EL (cell line): ENCODE measurements at regions not wholly inside any gene's neighbourhood (a gene's known extent, or its start where the extent isn't known, plus 50 kb on each side); places are given as distances from the start of the nearest gene placed in this dataset.

Experiments used
- DNase-seq: peaks from one replicate; pipeline ENCODE4 v3.0.0-alpha.2; 2016

DNA sequence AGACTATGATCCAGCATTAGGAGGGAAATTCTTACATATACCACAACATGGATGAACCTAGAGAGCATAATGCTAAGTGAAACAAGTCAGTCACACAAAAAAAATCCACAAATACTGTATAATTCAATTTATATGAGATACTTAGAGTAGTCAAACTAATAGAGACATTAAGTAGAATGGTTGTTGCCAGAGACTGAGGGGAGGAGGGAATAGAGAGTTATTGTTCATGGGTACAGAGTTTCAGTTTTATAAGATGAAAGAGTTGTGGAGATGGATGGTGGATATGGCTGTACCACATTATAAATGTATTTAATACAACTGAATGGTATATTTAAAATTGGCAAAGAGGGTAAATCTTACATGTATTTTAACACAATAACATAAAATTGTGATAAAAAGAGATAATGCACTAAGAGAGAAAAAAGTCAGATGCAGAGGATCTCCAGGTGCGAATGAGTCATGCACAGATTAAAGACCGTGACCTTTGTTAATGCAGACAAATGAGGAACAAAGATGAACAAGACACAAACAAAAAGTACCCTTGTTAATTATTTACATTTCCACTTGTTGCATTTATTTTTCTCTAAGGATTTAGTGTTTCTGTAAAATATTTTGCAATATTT lies 541.7 kb upstream of the MEX3C start:
- DNase-seq = no peak

DNA sequence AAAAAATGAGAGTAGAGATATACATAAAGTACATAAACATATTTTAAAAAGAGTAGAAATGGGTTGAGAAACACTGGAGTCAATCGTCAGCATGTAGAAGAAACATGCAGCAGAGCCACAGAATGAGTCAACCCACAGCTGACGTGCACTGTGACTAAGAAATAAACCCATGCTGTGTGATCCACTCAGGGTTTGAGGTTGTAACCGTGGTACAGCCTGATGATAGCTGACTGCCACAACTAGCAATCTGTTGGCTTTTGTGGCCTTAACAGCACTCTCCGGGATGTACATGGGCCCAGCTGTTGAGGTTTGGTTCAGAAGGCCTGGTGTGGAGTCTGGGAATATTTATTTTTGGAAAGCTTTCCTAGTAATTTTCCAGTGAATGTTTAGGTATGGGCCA lies 554.4 kb upstream of the MEX3C start:
- DNase-seq = no peak

DNA sequence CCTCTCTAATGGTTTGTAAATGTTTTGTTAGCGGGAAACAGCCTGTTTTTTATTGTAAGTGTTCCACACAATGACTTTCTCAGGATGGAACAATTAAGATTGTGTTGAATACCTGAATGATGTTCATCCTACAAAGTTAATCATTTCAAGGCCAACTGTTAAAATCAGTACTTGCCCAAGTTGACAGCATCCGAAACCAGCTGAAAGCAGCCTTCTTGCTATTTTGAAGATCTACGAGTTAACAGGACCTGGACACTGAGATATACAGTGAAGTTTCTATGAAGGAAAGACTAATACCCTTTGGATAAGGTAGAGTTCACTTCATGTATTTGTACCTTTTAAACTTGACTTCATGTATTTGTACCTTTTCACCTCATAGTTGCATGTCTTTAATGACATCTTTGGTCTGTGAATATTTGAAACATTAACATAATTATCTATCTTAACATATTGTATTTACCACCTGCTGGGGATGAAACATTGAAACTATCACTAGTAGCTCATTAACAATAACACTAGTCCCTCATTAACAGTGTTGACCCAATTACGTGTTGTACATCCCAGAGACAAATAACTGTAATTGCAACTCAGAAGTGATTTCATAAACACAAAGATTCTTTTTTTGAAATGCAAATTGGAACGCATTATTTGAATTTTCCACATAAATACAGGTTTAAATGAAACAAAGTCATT lies 556.0 kb upstream of the MEX3C start:
- DNase-seq = no peak

DNA sequence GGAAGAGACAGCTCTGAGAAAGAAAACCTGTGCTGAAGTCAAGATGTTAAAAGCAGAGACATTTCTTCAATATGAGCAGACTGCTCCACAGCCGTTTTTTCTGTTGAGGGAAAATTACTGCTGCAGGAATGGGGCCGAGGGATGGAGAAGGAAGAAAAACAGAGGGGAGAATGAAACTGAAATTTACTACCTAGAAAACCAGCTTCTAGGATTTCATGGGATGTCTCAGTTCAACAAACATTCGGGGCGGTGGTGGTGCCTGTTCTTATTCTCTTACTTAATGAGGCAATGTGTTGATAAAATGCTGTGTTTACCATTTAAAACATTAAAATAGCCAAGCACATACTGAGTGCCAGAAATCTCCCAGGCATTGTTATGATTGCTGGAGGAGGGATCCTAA lies 557.1 kb upstream of the MEX3C start:
- DNase-seq = no peak

DNA sequence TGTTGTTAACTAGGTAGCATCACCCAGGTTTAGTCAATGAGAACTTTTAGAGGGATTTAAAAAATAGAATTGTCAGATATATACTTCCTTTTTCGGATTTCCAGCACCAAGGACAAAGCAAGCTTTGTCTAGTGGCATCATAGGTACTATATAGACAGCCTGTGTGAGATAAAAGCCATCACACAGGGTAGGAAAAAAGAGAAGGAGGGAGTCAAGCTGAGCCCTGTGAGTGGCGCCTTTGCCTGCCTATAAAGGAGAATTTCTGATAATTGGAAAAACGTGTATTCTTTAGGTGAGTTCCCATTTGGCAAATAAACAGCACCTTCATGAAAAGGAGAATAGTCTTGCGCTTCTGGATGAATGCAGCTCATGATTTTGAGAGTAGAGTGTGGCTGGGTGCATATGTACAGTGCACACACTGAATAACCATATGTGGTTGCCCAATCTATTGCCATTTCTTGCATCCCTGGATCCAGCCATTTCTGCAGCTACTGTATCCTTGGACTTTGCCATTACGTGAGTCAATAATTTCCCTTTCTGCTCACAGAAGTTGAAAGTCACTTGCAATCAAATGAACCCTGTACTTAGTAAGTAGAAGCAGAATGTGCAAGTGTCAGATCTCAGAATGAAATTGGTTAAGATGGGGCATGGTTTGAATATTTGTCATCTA lies 559.9 kb upstream of the MEX3C start:
- no peak for DNase-seq

DNA sequence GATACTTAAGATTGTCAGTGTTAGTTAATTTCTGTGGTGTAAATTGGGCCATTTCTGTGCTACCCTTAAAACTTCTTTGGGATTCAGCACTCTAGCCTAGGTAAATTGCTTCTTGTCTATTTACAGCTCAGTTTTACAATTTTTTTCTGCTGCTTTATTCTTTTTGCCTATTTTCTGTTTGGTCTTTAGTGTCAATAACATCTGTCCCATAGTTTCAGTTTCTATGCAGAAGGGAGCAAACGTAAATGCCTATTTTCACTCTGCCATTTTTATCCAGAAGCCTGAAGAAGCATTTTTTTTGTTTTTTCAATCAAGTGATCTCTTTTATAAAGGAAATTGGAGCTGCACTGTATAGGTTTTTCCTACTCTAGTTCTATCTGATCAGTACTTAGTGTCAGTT lies 564.9 kb upstream of the MEX3C start:
- DNase-seq = no peak

DNA sequence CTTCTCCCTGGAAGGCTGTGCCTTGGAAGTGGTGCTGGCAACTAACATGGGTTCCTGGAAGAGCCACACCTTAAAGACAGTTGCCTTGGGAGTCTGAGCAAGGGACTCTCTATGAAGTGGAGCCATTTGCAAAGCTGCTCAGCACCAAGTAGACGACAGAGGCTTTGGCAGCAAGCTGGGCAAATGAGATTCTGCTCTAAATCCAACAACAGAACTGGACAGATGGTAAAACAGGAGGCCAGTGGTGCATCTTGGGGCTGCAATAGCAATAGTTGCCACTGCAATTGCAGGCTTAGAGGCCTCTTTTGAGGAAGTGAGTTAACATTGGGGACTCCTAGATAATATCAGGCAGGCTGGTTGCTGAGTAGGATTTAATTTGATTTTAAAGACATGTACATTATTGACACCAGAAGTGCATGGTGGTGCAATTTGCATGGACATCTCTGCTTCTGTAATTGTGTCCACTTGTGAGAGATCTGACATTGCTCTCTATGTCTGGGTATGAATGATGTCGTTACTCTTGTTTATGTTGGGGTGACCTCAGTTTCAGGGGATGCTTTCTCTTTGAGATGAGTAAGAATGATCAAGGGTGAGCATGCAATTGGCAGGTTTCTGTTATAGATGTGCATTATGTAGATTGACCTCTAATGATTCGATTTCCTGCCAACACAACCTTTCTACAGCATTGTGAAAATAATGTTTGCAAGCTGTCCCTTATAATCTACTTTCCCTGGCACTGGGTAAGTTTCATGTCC lies 568.3 kb upstream of the MEX3C start:
- no peak for DNase-seq

DNA sequence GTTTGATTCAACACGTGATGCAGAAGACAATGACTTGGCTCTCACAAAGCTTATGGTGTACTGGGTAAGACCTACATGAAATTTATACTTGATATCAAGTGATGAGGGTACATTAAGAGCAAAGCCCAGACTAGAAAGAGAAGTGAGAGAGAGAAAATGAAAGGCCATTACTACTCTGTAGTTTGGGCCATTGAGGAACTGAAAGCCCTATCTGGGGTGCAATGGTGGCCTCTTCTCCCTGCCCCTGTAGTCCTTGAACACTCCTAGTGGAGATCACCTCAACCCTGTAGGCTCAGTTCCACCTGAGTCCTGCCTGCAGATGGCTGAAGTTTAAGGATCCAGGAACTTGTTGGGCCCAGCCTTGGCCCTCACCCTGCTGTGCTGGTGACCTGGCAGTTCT lies 569.8 kb upstream of the MEX3C start:
- no peak for DNase-seq

DNA sequence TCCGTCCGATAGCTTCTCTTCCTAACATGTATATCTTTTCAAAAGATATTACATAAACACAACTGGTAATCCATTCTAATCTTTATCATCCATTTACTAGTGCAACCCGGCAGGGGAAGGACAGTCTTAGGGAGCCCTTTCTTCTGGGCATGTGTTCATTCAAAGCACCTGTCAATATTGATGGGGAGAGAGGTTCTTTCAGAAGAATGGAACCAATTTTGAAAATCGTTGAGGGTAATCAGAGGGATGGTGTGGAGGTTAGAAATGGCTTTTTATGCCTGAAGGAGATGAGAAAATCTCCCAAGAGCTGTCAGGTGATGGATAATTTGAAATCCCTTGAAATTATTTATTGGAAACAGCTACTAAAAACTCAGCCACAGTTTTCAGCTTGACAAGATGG lies 561.9 kb upstream of the DCC start:
- no peak for DNase-seq

DNA sequence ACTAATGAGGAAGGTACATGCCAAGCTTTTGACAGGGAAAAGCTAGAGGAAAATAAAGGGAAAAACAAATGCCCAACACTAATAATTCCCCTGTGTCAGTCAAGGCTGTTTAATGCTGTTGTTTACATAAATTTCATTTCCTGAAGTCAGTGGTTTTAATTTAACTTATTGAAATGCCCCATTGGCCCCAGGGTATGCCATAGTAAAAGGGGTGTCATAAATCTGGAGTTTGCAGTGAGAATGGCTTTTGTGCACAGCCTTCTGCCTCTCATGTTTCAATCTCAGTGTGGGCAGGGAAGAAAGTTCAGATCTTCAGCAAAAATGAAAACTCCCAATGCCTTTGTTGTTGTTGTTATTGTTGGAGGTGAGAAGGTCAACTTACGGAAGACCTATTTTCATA lies 550.1 kb upstream of the DCC start:
- no peak for DNase-seq

DNA sequence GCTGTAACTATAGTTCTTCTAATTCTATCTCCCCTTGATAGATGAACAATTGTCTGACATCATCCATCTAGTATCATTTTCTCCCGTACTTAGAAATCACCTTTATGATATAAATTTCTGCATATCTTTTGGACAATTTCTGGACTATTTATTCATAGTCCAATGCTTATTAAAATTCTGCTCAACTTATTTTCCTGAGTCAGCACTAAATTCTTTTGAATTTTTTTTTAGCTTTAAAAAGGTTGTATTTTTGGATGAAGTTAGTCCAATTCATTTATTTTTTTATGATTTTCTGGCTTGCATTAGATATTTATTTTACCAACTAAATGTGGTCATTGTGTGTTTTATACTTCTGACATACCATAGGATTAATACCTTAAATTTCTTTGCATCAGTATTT lies 538.5 kb upstream of the DCC start:
- no peak for DNase-seq

DNA sequence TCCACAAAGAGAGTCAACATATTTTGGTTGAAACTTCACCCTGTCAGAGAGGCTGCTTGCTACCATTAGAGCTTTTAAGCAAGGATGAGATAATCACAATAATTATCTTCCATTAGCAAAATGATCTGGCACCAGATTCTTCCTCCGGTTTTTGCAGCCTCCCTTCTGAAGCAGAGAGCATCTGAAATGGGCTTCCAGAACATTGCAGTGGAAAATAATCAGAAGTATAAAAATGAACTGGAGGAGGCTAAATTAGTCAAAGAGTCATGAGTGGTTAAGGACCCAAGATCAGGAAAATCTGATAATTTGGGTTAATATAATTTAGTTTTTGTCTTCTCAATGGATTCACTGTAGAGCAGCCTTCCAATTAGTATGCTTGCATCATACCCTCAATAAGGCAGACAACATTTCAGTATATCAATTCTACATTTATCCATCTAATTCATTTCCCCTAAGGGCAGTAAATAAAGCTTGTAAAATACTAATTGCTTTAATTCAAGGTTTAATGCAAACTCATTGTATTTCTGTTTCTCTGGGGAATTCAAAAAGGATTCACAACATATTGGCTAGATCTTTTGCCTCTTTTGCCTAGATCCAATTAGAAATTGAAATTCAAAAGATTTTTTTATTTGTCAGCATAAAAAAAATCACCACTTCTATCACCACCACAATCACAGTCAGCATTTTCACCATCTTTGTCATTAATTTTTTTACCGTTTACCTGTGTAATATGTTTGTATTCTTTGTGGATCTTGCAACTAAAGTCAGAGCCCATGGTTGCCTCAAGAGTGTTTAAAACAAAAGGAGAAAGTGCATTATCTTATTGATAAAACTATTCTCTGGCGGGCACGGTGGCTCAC lies 537.2 kb upstream of the DCC start:
- no peak for DNase-seq

DNA sequence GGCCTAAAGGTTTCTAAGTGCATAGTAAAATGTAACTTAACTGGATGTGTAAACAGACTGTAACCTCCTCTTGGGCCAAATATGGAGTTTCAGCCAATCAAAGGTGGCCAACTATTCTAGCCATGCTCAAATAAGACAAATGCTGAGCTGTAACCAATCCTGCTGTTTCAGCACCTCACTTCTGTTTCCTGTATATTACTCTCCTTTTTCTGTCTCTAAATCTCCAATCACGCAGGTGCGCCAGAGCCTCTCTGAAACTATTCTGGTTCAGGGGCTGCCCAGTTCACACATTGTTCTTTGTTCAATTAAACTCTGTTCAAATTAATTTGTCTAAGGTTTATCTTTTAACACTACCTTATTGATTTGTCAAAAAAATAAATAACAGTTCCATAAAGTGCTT lies 532.7 kb upstream of the DCC start:
- DNase-seq = no peak

DNA sequence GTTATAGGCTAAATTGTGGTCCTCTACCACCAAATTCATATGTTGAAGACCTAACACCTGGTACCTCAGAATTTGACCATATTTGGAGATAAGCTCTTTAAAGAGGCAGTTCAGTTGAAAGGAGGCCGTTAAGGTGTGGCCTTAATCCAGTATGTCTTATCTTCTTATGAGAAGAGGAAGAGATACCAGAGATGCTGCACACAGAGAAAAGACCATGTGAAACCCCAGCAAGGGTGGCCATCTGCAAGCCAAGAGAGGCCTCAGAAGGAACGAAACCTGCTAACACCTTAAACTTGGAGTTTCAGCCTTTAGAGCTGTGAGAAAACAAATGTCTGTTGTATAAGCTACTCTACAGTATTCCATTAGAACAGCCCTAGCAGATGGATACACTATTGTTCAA lies 528.1 kb upstream of the DCC start:
- no peak for DNase-seq

DNA sequence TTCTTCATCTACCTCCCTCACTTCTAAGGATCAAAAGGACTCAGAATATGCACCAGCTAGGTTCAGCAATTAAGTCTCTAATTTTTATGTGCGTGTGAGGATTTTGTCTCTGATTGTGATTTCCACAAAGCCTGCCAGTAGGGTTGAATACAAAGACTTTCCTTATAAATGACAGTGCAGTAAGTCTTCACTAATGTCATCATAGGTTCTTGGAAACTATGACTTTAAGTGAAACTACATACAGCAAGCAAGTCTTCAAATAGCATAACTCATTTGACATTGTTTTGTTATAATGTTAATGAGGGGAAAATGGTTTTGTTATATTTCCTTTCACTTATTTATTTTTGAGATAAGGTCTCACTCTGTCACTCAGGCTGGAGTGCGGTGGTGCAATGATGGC lies 526.3 kb upstream of the DCC start:
- DNase-seq = no peak

DNA sequence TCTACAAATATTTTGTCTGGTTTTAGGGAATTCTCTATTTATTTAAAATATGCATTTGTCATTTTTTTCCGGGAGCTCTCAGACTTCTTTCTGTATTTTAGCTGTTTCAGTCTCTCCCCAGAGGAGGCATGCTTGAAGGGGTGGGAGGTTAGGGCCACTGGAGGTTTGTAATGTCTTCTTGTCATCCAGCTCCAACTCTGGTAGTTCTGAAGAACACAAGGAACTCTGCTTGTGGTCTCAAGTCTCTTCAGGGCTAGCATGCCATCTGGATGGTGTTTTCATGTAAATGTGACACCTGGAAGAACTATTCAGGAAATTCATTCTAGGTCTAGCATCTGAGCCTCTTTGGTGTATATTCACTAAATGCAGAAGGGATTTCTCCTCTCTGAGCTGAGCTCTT lies 518.4 kb upstream of the DCC start:
- DNase-seq = no peak

DNA sequence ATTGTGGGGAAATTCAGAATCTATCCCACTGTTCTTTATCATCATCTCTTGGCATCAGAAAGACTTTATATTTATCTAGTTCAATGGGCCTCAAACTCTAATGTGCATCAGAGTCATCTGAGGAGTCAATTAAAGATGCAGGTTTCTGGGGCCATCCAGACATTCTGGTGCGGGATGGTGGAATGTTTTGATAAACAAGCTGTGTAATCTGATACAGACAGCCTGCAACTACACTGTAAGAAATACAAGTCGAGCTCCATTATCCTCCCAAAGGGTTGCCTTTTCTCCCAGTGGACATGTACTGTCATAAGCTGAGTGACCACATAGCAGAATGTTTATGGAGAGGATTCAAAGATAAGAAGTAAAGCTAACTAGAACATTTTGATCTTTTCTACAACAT lies 515.3 kb upstream of the DCC start:
- no peak for DNase-seq

DNA sequence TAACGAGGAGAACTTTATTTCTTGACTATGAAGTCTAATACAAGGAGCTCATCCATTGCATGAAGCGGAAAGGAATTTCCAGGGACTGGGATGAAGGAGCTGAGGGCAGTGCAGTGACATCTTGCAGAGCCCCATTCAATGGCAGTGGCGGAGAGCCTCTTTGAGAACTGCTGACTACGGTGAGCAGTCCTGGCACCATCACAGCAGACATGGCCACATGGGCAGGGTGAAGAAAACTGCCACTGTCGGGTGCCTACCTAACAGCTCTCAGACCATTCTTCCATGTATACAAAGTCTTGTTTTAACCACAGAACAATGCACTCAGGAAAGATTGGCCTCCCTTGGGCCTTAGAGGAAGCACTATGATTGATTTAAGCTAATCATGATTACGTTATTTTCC lies 506.1 kb upstream of the DCC start:
- no peak for DNase-seq

DNA sequence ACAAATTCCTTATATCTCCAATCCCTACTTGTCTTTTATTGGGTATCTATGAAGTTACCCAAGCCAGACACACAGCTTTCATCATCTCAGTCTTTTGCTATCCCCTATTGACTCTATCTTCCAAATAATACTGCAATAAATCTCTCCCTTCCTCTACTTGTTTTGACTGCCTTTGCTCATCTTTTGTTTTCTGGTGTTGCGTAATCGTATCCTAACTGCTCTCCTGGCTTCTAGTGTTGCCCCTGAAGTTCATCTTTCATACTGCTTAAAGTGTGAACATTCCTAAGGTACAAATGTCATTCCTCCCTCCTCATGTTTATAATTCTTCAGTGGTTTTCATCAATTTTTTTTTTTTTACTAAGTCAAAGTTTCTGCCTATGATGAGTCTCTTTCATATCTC lies 491.3 kb upstream of the DCC start:
- DNase-seq = no peak

DNA sequence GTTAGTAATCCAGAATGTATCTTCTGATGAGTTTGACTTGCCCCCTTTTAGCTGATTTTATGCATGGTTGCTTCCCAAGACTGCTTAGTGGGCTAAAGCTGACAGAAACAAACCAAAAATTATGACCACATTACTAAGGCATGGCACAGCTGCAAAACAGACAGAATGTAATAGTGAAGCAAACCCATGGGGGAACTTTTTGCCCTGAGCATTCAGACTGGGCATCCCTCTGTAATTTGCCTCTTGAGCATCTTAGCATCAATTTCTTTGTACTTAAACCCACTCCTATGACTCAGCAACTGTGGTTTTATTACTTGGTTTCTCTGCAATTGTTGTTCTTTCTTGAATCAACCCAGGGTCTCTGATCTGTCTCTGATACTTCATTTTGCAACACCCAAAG lies 487.3 kb upstream of the DCC start:
- DNase-seq = no peak

DNA sequence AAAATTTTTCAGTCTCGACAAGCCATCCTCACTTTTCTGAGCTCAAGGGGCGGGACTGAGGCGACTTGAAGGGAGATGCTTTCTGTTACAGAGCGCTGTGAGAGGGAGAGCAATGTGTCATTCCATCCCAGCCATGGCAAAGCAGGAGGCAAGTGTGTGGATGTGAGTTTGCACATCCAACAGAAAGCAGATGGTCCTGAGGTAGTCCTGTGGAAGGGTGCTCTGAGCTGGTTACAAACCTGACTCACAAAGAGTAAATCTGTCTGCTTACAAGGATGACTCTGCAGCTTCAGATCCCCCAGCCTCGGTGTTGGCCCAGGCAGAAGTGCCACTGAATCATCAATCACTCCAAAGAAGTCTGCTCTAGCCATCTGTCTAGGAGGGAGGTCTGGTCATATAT lies 482.0 kb upstream of the DCC start:
- DNase-seq = no peak

DNA sequence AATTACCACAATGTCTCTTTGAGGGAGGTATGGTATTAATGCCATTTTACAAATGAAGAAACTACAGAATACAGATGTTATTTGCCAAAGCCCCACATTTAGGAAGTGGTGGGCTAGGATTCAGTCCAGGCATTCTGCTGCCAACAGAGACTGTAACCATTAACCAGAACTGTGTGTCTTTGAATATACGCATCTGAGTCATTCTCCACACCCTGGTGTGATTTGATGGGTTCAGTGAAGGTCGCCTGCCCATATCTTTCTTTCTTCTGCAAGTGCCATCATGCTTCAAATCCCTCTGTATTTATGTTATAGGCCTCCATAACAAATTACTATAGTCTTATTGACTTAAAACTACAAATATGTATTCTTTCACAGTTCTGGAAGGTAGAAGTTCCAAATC lies 479.0 kb upstream of the DCC start:
- DNase-seq = no peak
